A172 (cell line): ENCODE measurements at regions not wholly inside any gene's neighbourhood (a gene's known extent, or its start where the extent isn't known, plus 50 kb on each side); places are given as distances from the start of the nearest gene placed in this dataset.
"Not testable (repeated sequence)": the region's sequence is repeated elsewhere in the genome, so short reads cannot be mapped to it uniquely, and the experiment has no call there.

Experiments used
- DNase-seq: peaks from one replicate; pipeline ENCODE4 v3.0.0-alpha.2; 2015; ENCODE audit warnings: low spot score

GRCh38 chr1:146411923-146412322, 183.1 kb upstream of the NOTCH2NLA start:
- not testable (repeated sequence) for DNase-seq

DNA sequence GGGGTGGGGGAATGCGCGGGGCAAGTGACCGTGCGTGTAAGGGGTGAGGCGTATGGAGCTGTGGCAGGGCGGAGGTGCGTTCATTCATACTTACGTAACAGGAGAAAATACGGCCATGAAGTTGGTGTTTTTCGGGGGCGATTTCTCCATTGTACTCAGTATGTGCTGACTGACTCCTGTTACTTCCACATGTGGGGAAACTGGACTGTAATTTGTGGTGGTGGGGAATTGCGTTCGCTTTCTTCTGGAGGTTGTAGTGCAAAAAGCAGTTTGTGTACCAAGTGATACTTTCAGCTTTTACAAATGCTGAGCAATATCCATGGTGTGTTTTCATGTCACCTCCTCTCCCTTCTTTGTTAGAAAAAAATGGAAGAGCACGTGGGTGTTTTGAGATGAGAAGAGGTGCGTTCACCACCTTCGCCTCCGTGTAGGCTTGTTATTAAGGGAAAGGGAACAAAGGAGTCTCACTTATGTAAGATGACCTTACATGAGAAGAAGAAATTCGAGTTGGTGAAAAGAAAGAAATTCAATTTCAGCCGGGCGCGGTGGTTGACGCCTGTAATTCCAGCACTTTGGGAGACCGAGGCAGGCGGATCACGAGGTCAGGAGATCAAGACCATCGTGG, 181.1 kb upstream of the NOTCH2NLA start:
- DNase-seq = peak; percentile 98

DNA sequence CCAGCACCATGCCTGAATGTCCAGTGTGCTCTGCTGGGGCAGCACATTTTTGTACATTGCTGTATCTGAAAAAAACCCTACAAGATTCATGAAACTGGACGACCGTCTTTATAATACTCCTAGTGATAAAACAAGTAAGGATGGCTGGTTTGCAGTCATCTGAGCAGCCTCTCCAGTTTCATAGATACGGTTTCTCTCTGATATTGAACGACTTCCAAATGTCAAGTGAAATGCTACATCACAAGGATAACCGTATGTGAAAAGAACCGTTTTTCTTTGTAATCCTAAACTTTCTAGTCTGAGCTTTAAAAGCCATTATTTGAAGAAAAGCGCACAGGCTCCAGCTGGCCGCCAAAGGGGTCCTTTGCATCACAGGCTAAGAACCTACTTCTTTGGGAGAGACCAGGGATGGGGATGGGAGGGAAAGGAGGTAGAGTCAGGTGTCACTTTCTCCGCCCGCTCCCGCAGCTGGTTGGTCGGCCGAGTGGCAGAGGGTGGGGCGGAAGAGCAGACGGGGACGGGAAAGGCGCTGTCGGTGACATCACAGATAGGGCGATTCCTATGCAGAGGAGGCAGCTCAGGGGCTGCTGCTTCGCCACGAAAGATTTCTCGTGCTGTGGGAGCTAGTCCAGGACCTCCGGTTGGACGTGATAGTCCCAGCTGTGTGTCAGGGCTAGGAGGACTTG, 180.4 kb upstream of the NOTCH2NLA start:
- peak; percentile 95 for DNase-seq

DNA sequence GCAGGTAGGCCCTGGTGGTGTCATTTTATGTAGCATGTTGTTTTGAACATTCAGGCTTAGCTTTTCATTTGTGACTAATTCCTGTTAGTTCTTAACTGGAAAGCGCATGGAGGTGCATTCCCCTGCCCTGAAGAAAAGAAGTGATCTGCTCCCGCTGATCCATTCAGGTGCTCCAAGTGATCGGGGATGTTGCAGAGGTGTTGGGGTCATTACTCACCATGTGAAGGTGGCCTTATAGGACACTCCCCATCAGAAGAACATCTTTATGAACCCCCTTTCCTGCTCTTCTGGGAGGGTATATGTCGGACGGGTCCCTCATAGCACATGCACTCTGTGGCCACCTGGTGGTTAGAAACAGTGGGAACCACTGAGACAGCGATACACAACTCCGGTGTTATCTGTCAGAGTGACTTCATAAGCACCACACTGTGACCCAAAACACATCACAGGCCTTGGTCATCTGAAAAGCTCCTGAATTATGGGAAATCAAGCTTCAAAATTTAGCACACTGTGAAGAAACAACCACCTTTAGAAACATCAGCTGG, 172.5 kb upstream of the NOTCH2NLA start:
- DNase-seq = peak; percentile 13

DNA sequence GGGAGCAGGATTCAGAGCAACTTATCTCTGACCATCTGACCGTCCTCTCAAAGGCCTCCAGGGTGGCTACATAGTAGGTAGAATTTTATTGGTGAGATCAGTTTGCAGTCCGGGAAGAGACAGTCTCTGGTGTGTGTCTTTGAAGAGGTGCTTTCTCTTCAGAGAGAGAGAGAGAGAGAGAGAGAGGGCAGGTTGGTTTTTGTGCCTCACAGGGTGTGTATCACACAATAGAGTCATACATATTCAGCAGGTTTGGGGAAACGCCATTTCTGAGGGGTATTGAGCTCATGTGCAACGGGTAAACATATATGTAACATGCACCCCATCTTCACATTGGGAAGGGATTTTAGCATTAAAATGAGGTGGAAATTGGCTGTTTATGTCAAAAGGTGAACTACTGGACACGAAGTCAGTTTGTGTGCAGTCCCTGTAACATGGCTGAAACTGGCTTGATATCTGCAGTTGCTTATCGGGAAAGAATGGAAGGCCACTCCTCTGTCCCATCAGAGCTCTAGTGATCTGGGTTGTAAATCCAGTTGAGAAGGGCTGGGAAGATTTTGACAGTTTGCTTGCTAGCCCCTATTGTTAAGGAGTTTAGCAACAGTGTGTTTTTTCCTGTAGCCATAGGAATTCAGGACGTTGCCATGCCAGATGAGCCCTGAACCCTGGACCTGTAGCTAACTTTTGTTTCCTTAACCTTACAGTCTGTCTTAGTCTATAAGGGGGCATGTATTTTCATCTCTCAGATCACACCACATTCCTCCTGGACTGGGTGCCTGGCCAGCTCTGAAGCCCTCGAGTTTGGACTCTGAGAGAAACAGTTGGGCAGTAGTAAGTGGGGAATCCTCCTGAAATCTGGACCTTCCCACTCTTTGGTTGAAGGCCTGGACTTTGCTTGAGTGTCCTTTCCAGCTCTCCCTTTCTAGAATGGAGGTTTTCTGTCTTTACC, 171.6 kb upstream of the NOTCH2NLA start:
- DNase-seq = not testable (repeated sequence)

DNA sequence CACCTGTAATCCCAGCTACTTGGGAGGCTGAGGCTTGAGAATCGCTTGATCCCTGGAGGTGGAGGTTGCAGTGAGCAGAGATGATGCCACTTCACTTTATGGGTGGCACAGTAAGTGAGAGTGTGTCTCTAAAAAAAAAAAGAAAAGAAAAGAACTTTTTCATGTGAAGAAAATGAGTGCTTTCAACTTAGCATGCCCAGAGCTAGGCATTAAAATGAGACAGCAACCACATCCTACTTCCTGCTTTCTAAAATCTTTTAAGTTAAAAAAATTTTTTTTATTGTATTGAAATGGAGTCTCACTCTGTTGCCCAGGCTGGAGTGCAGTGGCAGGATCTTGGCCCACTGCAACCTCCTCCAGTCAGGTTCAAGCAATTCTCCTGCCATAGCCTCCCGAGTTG, 170.4 kb upstream of the NOTCH2NLA start:
- not testable (repeated sequence) for DNase-seq

- not testable (repeated sequence) for DNase-seq
Observed at GRCh38 chr1:146396801-146397200, 168.0 kb upstream of the NOTCH2NLA start.

DNA sequence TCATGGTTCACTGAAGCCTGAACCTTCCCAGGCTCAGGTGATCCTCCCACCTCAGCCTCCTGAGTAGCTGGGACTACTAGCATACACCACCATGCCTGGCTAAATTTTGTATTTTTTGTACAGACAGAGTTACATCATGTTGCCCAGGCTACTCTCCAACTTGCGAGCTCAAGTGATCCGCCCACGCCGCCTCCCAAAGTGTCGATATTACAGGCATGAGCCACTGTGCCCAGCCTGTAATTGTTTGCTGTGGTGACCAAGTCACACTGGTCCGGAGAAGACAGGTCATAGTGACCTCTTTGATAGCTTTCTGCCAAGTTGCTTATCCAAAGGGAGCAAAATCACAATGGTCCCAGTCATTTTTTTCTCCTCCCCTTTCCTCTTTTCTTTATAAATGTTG, 167.4 kb upstream of the NOTCH2NLA start:
- not testable (repeated sequence) for DNase-seq

DNA sequence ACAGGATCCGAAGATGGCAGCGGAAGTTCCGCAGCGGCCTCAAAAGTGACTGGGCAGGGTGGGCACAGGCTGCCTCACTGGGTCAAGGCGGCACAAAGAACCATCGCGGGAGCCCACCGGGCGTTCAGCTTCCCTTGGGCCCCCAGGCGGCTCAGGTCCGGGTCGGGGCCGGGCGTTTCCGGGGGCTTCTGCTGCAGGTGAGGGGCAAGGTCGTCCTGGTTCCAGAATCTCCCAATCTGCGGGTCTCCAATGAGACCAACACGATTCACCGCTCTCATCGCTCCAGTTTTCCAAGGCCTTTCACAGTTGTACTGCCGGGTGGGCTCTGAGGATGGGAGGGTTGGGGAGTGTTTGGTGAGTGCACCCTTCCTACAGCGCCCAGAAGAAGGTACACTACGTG, 165.0 kb upstream of the NOTCH2NLA start:
- not testable (repeated sequence) for DNase-seq

GRCh38 chr1:146393154-146393553, 164.3 kb upstream of the NOTCH2NLA start:
- DNase-seq = not testable (repeated sequence)

DNA sequence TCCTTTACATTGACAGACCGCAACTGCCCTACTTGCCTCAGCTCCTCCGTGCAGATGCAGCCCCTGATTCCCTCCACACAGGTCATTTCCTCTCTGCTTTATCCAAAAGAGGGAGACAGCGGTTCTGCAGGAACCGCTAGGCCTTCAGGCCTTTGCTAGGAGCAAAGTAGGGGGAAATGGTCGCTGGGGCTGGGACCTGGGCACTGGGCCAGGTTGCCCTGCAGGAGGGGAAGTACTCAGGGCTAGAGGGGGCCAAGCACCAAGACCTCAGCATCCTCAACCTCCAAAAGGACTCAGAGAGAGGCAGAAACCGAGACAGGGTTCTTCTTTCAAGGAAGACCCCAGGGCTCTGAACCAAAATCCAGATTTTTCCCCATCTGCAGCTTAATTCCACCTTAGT, 160.4 kb upstream of the NOTCH2NLA start:
- DNase-seq = not testable (repeated sequence)

GRCh38 chr1:146387750-146388469, 159.1 kb upstream of the NOTCH2NLA start:
- DNase-seq = not testable (repeated sequence)

DNA sequence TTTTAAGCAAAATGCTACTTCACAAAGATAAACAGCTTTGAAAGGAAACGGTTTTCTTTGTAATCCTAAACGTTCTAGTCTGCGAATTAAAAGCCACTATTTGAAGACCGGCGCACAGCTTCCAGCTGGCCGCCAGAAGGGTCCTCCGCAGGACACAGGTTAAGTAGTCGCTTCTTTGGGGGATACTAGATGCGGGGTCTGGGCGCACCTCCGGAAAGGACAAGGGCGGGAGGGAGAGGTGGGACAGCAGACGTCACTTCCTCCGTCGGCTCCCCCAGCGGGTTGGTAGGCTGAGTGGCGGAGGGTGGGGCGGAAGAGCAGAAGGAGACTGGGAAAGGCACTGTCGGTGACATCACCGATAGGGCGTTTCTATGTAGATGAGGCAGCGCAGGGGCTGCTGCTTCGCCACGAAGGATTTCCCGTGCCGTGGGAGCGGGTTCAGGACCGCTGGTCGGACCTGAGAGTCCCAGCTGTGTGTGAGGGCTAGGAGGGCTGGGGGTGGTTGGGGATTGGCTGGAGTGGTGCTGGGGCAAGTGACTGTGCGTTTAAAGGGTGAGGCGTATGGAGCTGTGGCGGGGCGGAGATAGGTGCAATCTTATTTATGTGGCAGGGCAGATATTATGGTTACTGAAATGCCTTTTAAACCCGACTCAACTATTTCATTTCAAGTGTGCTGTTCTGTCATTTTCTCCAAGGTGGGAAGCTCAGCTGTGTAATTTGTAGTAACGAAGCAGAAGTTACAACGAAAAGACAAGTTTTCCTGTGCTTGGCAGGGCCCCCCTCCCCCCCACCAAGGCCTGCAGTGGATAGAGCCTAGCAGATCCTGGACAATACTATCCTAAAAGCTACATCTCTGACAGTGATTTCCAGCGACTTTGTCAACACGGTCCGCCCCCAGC, 158.3 kb upstream of the NOTCH2NLA start:
- peak; percentile 99 for DNase-seq

DNA sequence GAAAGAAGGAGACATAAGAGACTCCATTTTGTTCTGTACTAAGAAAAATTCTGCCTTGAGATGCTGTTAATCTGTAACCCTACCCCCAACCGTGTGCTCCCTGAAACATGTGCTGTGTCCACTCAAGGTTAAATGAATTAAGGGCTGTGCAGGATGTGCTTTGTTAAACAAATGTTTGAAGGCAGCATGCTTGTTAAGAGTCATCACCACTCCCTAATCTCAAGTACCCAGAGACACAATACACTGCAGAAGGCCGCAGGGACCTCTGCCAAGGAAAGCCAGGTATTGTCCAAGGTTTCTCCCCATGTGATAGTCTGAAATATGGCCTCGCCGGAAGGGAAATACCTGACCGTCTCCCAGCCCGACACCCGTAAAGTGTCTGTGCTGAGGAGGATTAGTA, 152.4 kb upstream of the NOTCH2NLA start:
- DNase-seq = not testable (repeated sequence)

DNA sequence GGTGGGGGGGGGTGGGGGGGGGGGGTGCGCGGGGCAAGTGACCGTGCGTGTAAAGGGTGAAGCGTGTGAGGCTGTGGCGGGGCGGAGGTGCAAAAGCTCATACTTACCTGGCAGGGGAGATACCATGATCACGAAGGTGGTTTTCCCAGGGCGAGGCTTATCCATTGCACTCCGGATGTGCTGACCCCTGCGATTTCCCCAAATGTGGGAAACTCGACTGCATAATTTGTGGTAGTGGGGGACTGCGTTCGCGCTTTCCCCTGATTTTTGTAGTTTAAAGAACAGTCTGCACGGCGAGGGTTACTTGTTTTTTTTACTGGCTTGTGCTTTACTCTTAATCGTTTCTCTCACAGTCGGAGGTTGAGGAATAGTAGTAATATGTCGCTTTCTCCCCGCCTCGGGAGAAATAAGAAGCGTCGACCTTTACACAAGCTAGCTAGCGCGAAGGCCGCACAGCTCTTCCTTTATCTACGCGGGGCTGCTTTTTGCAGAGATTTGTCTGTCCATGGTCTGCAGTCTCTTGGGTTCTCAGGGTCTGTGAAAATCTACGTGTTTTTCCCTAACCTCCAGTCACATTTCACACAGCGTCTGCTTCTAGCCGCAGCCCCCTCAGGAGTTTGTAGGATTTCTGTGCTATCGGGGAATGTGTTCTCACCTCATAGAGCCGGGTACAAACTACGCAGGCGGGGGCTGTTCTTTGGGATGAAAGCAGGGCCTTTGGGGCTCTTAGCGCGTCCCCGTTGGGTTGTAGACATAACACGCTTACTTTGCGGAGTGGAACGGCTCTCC, 148.1 kb upstream of the NOTCH2NLA start:
- DNase-seq = peak; percentile 100

- DNase-seq = peak; percentile 83
Observed at GRCh38 chr1:146376309-146376707, 147.5 kb upstream of the NOTCH2NLA start.

DNA sequence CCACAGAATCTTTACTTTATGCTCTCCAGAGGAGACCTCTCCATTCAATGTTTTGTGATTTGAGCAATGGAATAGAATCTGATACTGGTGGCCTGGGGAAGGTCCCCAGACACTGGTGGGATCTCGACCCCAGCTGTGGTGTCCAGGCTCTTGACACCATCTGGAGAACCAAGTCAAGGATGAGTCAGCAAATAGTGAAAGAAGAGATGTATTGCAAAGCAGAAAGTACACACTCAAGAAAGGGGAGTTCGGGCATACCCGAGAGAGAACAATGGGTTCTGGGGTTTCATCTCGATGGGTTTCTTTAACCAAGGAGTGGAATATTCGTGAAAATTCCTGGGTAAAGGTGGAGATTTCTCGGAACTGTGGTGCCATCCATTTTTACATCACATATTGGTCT, 146.3 kb upstream of the NOTCH2NLA start:
- not testable (repeated sequence) for DNase-seq

GRCh38 chr1:146369940-146370339, 141.1 kb upstream of the NOTCH2NLA start:
- peak; percentile 84 for DNase-seq

- DNase-seq = not testable (repeated sequence)
Observed at GRCh38 chr1:146355373-146355772, 126.6 kb upstream of the NOTCH2NLA start.
